A673 (cell line): ENCODE measurements at regions not wholly inside any gene's neighbourhood (a gene's known extent, or its start where the extent isn't known, plus 50 kb on each side); places are given as distances from the start of the nearest gene placed in this dataset.

Source experiments
- BruUV-seq: library from RNA; stranded (reverse); fragments of 400-500 nt; replicated peaks from 2 replicates; lab custom pipeline; 2021; lab: Mats Ljungman, UMichigan
- CTCF ChIA-PET: fragments of 300-600 bp; sonication (Branson Sonifier 250); formaldehyde crosslinking; loops from one replicate; lab custom pipeline; 2022; ENCODE audit warnings: antibody characterized with exemption; lab: Charles Lee
- POLR2A ChIA-PET: fragments of 300-600 bp; sonication (Branson Sonifier 250); formaldehyde crosslinking; loops from one replicate; lab custom pipeline; 2022; ENCODE audit warnings: antibody characterized with exemption; ENCODE audit not compliant: low non-redundant PET; lab: Charles Lee
- DNase-seq: peaks from one replicate; pipeline ENCODE4 v3.0.0-alpha.2; 2015; ENCODE audit warnings: low spot score
- H3K27ac ChIP-seq: fragments of 200-600 bp; sonication (generic); 2 replicates; pipeline ENCODE4 v1.5.1; 2016; ENCODE audit warnings: mixed run types, low read depth, mild to moderate bottlenecking, mixed read lengths, antibody characterized with exemption, low read length; ENCODE audit not compliant: poor library complexity, severe bottlenecking
- H3K27me3 ChIP-seq: fragments of 200-600 bp; sonication (generic); replicated peaks from 2 replicates; pipeline ENCODE4 v1.6.1; 2017; ENCODE audit warnings: mixed run types, low read depth, mild to moderate bottlenecking, mixed read lengths, antibody characterized with exemption, low read length; ENCODE audit not compliant: insufficient read depth, poor library complexity
- H3K36me3 ChIP-seq: fragments of 200-600 bp; sonication (generic); 2 replicates; pipeline ENCODE4 v1.6.1; 2016; ENCODE audit warnings: mixed run types, mild to moderate bottlenecking, mixed read lengths, antibody characterized with exemption, low read length; ENCODE audit not compliant: insufficient read depth, poor library complexity, severe bottlenecking
- H3K4me1 ChIP-seq: fragments of 200-600 bp; sonication (generic); 2 replicates; pipeline ENCODE4 v1.6.1; 2017; ENCODE audit warnings: mixed run types, mild to moderate bottlenecking, mixed read lengths, antibody characterized with exemption, low read length; ENCODE audit not compliant: insufficient read depth, poor library complexity, severe bottlenecking
- H3K4me3 ChIP-seq: fragments of 200-600 bp; sonication (generic); 2 replicates; pipeline ENCODE4 v1.5.1; 2016; ENCODE audit warnings: low read depth, mixed run types, mild to moderate bottlenecking, mixed read lengths, low read length; ENCODE audit not compliant: poor library complexity, severe bottlenecking
- H3K9me3 ChIP-seq: fragments of 200-600 bp; sonication (generic); 2 replicates; pipeline ENCODE4 v1.6.1; 2016; ENCODE audit warnings: mixed run types, low read depth, mild to moderate bottlenecking, mixed read lengths, antibody characterized with exemption, low read length; ENCODE audit not compliant: poor library complexity, severe bottlenecking
- EZH2 ChIP-seq: fragments of 200-600 bp; sonication (generic); IDR thresholded peaks from 2 replicates; pipeline ENCODE4 v1.6.1; 2017; ENCODE audit warnings: borderline replicate concordance, low read depth, mild to moderate bottlenecking, mixed read lengths, antibody characterized with exemption, low read length; ENCODE audit not compliant: poor library complexity, severe bottlenecking
- intact Hi-C: fragments of 100-400 bp; cut with micrococcal nuclease; formaldehyde crosslinking; loops from one replicate; pipeline ENCODE4 v1.10.0; 2022; ENCODE audit not compliant: unreplicated experiment
- TF ChIP-seq, protein P1 (sequence below): fragments of 300-800, 200-600 bp; sonication (generic); conservative IDR thresholded peaks from 2 replicates; pipeline ENCODE4 v1.5.1; 2017; ENCODE audit warnings: low read depth, mild to moderate bottlenecking, antibody characterized with exemption, low read length, moderate library complexity, mixed read lengths

DNA sequence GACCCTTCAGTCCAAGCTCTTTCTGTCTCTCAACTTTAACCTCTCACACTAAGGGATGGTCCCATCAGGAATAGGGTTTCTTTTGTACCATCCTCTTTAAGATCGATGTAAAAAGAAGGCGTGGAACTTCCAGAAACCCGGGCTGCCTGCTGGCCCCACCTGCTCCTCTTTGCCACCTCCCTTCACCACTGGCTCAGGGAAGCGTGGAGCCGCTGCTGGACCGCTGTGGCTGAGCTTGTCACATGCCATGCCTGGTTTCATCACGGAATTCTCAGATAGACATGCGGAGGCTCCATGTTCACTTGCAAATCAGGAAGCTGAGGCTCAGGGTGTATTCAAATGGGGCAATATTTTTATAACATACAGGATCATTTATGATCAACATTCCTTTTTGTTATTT lies 399.7 kb downstream of the BRD1 start:
- Histone ChIP-seq H3K36me3 (no peaks in the 10 kb centered on the region), H3K27me3 (no peaks in the 10 kb centered on the region), H3K27ac (no peak overlapping the region), H3K9me3 (no peaks in the 10 kb centered on the region), H3K4me3 (no peak overlapping the region), H3K4me1 (no peaks in the 10 kb centered on the region)
- ChIA-PET CTCF (no interaction called here), POLR2A (no interaction called here)
- no peak for TF ChIP-seq EZH2
- no peak for DNase-seq
- no TSS peak for BruUV-seq
- intact Hi-C loops = no loop called here

DNA sequence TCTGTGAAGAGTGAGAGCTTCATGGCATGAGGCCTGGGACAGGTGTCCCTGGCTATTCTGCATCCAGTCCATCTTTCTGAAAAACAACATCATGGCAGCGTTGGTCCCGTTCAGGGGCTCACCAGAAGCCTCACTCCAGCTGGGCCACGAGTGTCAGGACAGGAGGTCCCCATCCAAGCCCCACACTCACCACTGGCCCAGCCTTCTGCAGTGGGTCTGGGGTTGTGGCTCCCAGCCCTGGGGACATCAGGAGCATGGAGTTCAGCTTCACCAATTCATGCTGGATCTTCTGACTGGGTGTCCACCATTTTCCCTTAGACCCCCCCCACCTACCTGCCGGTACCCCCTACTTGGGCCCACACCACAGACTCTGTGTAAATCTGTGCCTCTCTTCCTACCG lies 400.3 kb downstream of the BRD1 start:
- ChIA-PET CTCF (no interaction called here), POLR2A (no interaction called here)
- Histone ChIP-seq H3K9me3 (no peaks in the 10 kb centered on the region), H3K4me1 (no peaks in the 10 kb centered on the region), H3K27ac (no peak overlapping the region), H3K36me3 (no peaks in the 10 kb centered on the region), H3K27me3 (no peaks in the 10 kb centered on the region), H3K4me3 (no peak overlapping the region)
- no peak for DNase-seq
- intact Hi-C loops = no loop called here
- no TSS peak for BruUV-seq
- TF ChIP-seq, protein P1, sequence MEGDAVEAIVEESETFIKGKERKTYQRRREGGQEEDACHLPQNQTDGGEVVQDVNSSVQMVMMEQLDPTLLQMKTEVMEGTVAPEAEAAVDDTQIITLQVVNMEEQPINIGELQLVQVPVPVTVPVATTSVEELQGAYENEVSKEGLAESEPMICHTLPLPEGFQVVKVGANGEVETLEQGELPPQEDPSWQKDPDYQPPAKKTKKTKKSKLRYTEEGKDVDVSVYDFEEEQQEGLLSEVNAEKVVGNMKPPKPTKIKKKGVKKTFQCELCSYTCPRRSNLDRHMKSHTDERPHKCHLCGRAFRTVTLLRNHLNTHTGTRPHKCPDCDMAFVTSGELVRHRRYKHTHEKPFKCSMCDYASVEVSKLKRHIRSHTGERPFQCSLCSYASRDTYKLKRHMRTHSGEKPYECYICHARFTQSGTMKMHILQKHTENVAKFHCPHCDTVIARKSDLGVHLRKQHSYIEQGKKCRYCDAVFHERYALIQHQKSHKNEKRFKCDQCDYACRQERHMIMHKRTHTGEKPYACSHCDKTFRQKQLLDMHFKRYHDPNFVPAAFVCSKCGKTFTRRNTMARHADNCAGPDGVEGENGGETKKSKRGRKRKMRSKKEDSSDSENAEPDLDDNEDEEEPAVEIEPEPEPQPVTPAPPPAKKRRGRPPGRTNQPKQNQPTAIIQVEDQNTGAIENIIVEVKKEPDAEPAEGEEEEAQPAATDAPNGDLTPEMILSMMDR = no peak
- TF ChIP-seq EZH2 = no peak

DNA sequence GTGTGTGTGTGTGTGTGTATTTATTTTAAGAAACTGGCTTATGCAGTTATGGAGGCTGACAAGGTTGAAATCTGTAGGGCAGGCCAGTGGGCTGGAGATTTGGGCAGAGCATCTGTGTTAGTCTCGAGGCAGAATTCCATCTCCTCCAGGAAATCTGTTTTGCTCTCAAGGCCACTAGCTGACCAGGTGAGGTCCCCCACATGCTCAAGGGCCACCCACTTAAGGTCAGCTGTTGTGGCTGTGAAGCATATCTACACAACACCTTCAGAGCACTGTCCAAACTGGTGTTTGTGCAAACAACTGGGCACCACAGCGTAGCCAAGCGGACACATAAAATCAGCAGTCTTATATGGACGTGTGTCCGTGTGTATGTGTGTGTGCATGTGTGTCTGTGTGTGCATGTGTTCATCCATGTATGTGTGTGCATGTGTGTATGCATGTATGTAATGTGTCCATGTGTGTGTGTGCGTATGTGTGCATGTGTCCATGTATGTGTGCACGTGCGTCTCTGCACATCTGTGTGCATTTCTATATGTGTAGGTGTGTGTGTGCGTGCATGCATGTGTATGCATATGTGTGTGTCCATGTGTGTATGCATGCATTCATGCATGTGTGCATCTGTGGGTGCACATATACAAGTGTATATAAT lies 400.9 kb downstream of the BRD1 start:
- no peak for DNase-seq
- intact Hi-C loops = no loop called here
- CTCF ChIA-PET = no interaction called here
- H3K4me1 ChIP-seq = no peaks in the 10 kb centered on the region
- H3K27ac ChIP-seq = no peak overlapping the region
- BruUV-seq = no TSS peak
- H3K36me3 ChIP-seq = no peaks in the 10 kb centered on the region
- H3K27me3 ChIP-seq = peaks cover under 1% of the 10 kb centered on the region
- POLR2A ChIA-PET = no interaction called here
- no peaks in the 10 kb centered on the region for H3K9me3 ChIP-seq
- H3K4me3 ChIP-seq = no peak overlapping the region
- no peak for TF ChIP-seq EZH2
- TF ChIP-seq, protein P1 = no peak

DNA sequence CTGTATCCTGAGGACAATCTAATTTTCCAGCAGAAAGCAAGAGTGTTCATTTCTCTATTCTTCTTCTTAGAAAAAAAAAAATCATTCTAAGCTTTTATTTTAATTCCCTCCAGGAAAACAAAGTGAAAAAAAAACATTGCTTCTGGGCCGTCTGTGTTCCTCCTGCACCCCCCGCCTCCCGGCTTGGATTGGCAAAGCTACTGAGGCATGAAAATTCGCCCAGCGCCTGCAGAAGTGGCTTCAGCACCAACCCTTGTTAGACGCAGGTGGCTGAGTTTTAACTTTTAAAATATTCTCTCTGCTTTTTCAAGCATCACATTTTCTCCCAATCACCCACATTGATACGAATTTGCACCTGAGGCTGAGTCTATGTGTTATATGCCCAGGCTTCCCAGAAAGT lies 401.6 kb downstream of the BRD1 start:
- H3K9me3 ChIP-seq = no peaks in the 10 kb centered on the region
- ChIA-PET CTCF (no interaction called here), POLR2A (interaction anchor here (0.8 kb wide), 1 partner anchor 20 kb away, joined by 5 read pairs; no protein-coding TSS in a partner anchor)
- no TSS peak for BruUV-seq
- no peaks in the 10 kb centered on the region for H3K36me3 ChIP-seq
- peaks cover 6% of the 10 kb centered on the region for H3K27me3 ChIP-seq
- no peak for DNase-seq
- TF ChIP-seq, protein P1 = no peak
- no peak for TF ChIP-seq EZH2
- intact Hi-C loops = no loop called here
- H3K4me1 ChIP-seq = no peaks in the 10 kb centered on the region
- no peak overlapping the region for H3K4me3 ChIP-seq
- H3K27ac ChIP-seq = no peak overlapping the region
